ENCODE measurements at regions not wholly inside any gene's neighbourhood (a gene's known extent, or its start where the extent isn't known, plus 50 kb on each side); places are given as distances from the start of the nearest gene placed in this dataset.
"Not testable (repeated sequence)": the region's sequence is repeated elsewhere in the genome, so short reads cannot be mapped to it uniquely, and the experiment has no call there.

GRCh38 chr6:21732032-21732730, 138.6 kb downstream of the SOX4 start:
- TF ChIP-seq CTCF (conservative IDR thresholded peaks at IDR 0.05; ENCODE audit: low read length); EZH2phosphoT487 (IDR thresholded peaks at IDR 0.05; ENCODE audit: borderline replicate concordance, low read depth, low read length): not testable (repeated sequence)
